Loucy (cell line): ENCODE measurements at regions not wholly inside any gene's neighbourhood (a gene's known extent, or its start where the extent isn't known, plus 50 kb on each side); places are given as distances from the start of the nearest gene placed in this dataset.

ENCODE experiments used
- CTCF ChIP-seq: fragments of 200-600 bp; sonication (generic); conservative IDR thresholded peaks from 2 replicates; pipeline ENCODE4 v1.5.1; 2014; ENCODE audit warnings: mild to moderate bottlenecking, antibody characterized with exemption, low read length
- EZH2phosphoT487 ChIP-seq: fragments of 200-600 bp; IDR thresholded peaks from 2 replicates; pipeline ENCODE4 v1.6.1; 2018; ENCODE audit warnings: antibody characterized with exemption, mild to moderate bottlenecking, moderate library complexity, borderline replicate concordance

DNA sequence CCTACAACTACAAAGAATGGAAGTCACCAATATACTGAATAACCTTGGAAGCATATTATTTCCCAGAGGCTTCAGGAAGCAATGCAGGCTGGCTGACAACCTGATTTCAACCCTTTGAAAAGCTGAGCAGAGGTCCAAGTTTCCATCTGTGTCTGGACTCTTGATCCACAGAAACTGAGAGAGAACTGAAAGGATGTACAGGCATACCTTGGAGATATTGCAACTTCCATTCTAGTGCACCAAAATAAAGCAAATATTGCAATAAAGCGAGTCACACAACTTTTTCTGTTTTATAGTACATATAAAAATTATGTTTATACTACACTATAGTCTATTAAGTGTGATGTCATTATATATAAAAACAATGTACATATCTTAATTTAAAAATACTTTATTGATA lies 85.3 kb downstream of the TYW3 start:
- TF ChIP-seq CTCF (no peak), EZH2phosphoT487 (no peak)
